GM18507 (cell line): ENCODE measurements at regions not wholly inside any gene's neighbourhood (a gene's known extent, or its start where the extent isn't known, plus 50 kb on each side); places are given as distances from the start of the nearest gene placed in this dataset.

Experiments used
- DNase-seq: peaks from one replicate; pipeline ENCODE4 v3.0.0; 2011; ENCODE audit warnings: low read depth; ENCODE audit not compliant: insufficient read length; ENCODE audit errors: extremely low spot score
- FAIRE-seq: peaks from 2 replicates; lab custom pipeline; 2011; peaks lifted over from hg19 to GRCh38; lab: Jason Lieb, UNC

DNA sequence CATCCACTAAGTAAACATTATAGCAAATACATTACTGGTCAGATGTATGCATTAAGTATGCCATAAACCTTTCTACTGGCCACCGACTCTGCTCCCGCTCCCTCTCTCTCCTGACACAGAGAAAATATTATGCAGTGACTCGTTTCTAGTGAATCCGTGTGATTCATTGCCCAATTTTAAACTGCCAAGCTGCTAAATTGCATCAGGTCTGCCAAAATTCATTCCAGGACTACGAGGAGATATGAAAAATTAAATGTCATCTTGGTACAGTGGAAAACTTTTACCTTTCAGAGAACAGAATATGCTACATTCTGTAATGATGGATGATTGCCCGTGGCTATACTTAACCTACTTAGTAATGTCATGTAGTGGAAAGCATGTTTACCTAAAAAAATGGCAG is 368.8 kb upstream of the TSHZ3 start:
- FAIRE-seq (no peak), DNase-seq (no peak)

- no peak for DNase-seq
- no peak for FAIRE-seq
Observed at GRCh38 chr19:31718898-31719297, 369.7 kb upstream of the TSHZ3 start.

GRCh38 chr19:31723101-31723500 is 373.9 kb upstream of the TSHZ3 start:
- DNase-seq, result no peak
- FAIRE-seq, result no peak

- no peak for FAIRE-seq
- no peak for DNase-seq
Observed at GRCh38 chr19:31725051-31725450, 375.8 kb upstream of the TSHZ3 start.

DNA sequence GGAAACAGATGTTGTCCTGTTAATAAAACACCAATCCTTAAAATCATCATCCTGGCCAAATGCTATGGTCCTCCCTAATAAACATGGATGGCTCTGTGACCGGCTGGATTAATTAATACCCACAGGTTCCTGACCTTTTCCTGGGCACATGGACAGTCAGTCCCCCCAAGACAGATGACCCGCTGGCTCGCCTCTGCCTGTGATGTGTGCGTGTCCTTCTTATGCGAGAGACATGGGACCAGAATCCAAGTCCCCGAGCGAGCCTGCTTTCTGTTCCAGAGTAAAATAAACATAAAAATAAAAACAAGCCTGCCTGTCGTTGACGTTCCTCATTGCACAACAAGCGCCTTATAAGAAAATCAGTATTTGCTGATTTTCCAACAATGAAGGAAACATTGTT is 378.3 kb upstream of the TSHZ3 start:
- DNase-seq (no peak), FAIRE-seq (no peak)

GRCh38 chr19:31730270-31730669 is 381.0 kb upstream of the TSHZ3 start:
- no peak for FAIRE-seq
- DNase-seq, result no peak

DNA sequence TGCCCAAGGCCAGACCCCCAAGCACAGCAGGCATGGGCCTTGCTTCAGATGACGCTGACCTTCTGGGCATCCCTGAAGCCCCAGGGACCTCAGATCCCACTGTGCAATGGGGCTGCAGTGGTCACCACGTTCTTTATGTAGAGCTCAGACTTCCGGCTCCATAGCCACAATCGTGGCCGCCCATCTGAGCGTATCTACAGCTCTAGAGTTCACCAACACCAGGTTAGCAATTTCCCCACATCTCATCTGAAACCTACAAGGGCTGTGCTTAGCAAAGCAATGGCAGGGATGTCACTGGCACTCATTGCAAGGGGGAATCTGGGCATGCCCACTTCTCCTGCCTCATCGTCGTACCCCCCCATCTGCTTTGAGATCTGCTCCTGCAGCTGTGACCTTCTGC is 384.4 kb upstream of the TSHZ3 start:
- DNase-seq (no peak), FAIRE-seq (no peak)

DNA sequence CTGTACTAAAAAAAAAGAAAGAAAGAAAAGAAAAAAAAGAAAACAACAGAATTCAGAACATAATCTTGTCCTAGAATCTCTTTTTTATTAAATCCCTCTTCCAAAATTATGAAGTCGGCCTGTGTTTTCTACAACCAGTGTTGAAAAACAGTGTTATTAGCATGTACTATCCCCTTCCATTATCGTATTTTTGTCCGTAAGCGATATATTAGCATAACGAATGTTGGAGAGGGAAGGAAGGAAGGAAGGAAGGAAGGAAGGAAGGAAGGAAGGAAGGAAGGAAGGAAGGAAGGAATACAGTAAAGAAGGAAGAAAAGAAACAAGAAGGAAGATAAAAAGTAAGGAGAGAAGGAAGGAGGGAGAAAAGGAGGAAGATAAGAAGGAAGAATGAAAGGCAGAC is 393.0 kb upstream of the TSHZ3 start:
- no peak for FAIRE-seq

GRCh38 chr19:31745731-31746130 is 396.5 kb upstream of the TSHZ3 start:
- FAIRE-seq, result no peak
- no peak for DNase-seq

More for the DNA sequence above, 393.0 kb upstream of the TSHZ3 start:
- DNase-seq, result no peak

- FAIRE-seq (no peak), DNase-seq (no peak)
Observed at GRCh38 chr19:31749231-31749630, 400.0 kb upstream of the TSHZ3 start.

DNA sequence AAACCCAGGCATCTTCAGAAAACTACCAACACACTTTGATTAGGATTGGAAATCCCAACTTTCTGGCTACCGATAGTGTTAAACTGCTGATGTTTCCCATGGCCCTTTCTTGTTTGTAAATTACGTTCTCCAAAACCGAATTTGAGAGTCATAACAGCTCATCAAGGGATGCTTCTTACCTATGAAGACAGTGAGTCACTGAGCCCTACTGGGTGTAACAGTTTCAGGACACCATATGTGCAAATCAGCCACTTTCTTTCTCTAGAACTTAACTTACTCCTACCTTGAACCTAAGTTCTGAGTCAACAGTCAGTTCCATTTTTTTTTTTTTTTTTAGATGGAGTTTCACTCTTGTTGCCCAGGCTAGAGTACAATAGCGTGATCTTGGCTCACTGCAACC is 410.1 kb upstream of the TSHZ3 start:
- DNase-seq (no peak), FAIRE-seq (no peak)

DNA sequence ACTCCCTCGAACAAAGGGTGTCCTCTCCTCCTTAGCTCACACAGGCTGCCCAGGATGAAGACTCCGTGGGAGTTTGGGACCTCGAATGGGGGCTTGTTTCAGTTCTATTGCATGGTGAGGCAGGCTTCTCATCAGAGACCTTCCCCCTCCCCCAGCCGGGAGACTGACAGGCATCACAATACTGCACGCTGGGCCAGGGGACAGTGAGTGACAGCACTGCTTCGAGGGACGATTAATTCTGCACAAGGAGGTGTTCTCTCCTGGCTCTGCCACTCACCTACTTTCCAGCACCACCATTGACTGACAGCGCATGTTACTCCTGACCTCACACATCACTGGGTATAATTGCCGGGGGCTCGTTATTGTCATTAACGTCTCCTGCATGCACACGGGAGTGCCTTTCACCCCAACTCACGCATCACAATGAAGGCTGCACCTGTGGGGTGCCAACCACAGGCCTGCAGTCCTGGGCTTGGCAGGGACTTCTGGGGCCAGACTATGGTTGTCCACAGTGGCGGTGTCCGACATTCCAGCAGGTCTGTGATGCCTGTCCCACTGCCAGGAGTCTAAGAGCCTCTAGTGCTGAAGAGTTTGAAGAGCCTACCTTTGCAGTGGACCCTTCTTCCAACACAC is 412.2 kb upstream of the TSHZ3 start:
- no peak for DNase-seq

GRCh38 chr19:31770223-31770622 is 421.0 kb upstream of the TSHZ3 start:
- DNase-seq, result no peak
- FAIRE-seq, result no peak

More for the DNA sequence above, 412.2 kb upstream of the TSHZ3 start:
- no peak for FAIRE-seq

GRCh38 chr19:31772915-31773314 is 423.7 kb upstream of the TSHZ3 start:
- FAIRE-seq, result no peak
- DNase-seq, result no peak

GRCh38 chr19:31781542-31781941 is 432.3 kb upstream of the TSHZ3 start:
- DNase-seq (no peak), FAIRE-seq (no peak)

GRCh38 chr19:31783592-31783991 is 434.4 kb upstream of the TSHZ3 start:
- DNase-seq, result no peak
- FAIRE-seq, result no peak

DNA sequence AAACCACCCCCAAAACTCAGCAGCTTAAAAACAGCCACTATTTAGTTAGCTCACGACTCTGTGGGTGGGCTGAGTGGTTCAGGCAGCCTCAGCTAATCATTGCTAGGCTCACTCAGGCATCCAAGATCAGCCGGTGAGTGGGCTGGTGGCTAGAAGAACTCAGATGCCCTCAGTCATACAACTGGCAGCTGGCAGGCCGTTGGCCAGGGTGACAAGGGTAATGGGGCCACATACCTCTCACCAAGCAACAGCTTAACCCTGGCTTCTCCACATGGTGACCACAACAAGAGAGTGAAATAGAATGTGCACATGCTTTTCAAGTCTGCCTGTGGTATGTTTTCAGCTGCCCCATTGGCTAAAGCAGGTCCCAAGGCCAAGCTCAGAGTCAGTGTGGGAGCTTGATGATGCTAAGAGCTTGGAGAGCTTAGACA is 435.4 kb upstream of the TSHZ3 start:
- DNase-seq (no peak), FAIRE-seq (no peak)

DNA sequence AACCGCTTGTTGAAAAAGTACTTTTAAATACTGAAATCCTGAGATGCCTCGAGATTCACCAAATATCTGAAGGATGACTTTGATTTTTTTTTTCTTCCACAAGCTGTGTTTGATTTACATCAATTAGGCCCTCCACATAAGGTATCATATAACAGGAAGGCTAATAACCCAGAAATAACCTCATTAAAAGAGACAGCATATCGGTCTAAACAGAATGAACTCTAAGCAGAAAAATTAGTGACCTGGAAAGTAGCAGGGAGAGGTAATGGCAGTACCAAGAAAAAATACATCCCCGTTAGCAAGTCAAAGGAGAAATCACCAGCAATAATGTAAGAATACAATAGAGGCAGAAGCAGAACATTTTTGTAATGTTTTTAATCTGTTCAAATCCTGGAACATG is 452.4 kb upstream of the TSHZ3 start:
- FAIRE-seq (no peak), DNase-seq (no peak)

GRCh38 chr19:31803835-31804446 is 454.7 kb upstream of the TSHZ3 start:
- FAIRE-seq (no peak), DNase-seq (no peak)

- DNase-seq, result no peak
- no peak for FAIRE-seq
Observed at GRCh38 chr19:31804668-31805067, 455.4 kb upstream of the TSHZ3 start.

DNA sequence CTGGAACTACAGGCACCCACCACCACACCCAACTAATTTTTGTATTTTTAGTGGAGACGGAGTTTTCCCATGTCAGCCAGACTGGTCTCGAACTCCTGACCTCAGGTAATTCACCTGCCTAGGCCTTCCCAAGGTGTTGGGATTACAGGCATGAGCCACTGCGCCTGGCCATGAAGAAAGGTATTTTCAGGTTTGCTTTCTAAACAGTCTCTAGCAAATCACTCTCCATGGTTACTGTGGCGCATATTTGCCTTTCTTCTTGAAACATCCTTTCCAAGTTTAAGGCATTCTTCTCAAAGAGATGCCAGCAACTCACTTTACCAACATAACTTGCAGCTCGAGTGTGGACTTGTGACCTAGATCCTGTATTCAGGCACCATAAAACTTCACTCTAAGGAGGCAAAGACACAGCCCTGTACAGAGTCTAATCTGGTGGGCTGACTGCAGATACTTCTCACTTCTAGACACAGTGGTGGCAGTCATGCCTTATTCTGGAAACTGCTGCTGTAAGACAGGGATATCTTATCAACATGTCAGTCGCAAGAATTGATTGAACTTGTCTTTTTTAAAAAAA is 461.4 kb upstream of the TSHZ3 start:
- DNase-seq (no peak), FAIRE-seq (no peak)
